Vagina (tissue), 2 donors: ENCODE measurements at regions not wholly inside any gene's neighbourhood (a gene's known extent, or its start where the extent isn't known, plus 50 kb on each side); places are given as distances from the start of the nearest gene placed in this dataset.

Experiments used
- DNase-seq, 2 donors: peaks; one replicate each; pipeline ENCODE4 v3.0.0-alpha.2; 2017; ENCODE audit errors: extremely low spot score in 2 of 2
- H3K27ac ChIP-seq: fragments of 200-600 bp; sonication (generic); one replicate; pipeline ENCODE4 v1.5.1; 2019
- H3K27me3 ChIP-seq: fragments of 200-600 bp; sonication (generic); one replicate; pipeline ENCODE4 v1.5.1; 2019
- H3K36me3 ChIP-seq, 2 donors: fragments of 200-600 bp; sonication (generic); one replicate each; pipeline ENCODE4 v1.5.1; 2017 to 2019
- H3K4me1 ChIP-seq: fragments of 200-600 bp; sonication (generic); one replicate; pipeline ENCODE4 v1.5.1; 2019
- H3K4me3 ChIP-seq, 2 donors: fragments of 200-600 bp; sonication (generic); 1 replicate in 1 of 2; 2 replicates in 1 of 2; pipeline ENCODE4 v1.5.1; 2016 to 2019
- H3K9me3 ChIP-seq: fragments of 200-600 bp; sonication (generic); one replicate; pipeline ENCODE4 v1.5.1; 2019
- POLR2A ChIP-seq, 2 donors: fragments of 450-650 bp; IDR thresholded peaks; one replicate each; pipeline ENCODE4 v1.6.1; 2017; ENCODE audit warnings: antibody characterized with exemption in 2 of 2, mild to moderate bottlenecking in 2 of 2, moderate library complexity in 2 of 2
- POLR2AphosphoS5 ChIP-seq, 2 donors: sonication (generic); formaldehyde crosslinking; IDR thresholded peaks; one replicate each; pipeline ENCODE4 v1.9.0; 2017; ENCODE audit warnings: antibody characterized with exemption in 2 of 2, mild to moderate bottlenecking in 2 of 2, low read depth in 1 of 2; ENCODE audit not compliant: insufficient read depth in 1 of 2
- intact Hi-C: fragments of 100-400 bp; cut with DNase I; formaldehyde crosslinking; loops from one replicate; pipeline ENCODE4 v1.15.1; 2023
- TF ChIP-seq, protein P1 (sequence below), 3 experiments: fragments of 450-650 bp in 2 of 3; fragments of 200-600 bp in 1 of 3; sonication (generic) in 1 of 3; IDR thresholded peaks; one replicate each; pipeline ENCODE4 v1.5.1; 2017 to 2019; ENCODE audit warnings: antibody characterized with exemption in 3 of 3, mild to moderate bottlenecking in 2 of 3, moderate library complexity in 2 of 3

DNA sequence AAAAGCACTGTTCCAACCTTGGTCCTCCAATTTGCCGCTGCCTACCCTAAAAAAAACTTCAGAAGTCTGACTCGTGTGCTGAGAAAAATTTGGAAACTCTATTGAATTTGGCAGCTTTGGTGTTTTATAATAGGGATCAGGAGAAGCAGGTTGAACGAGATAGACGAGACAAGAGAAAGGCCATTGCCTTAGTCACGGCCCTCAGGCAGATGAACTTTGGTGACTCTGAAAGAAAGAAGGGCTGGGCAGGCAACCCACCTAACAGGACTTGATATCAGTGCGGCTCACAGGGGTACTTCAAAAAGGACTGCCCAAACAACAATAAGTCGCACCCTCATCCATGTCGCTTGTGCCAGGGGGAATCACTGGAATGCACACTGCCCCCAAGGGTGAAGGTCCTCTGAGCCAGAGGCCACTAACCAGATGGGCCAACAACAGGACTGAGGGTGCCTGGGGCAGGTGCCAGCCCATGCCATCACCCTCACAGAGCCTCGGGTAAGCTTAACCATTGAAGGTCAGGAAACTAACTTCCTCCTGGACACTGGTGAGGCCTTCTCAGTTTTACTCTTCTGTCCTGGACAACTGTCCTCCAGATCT, 102.5 kb upstream of the SSTR1 start:
- TF ChIP-seq POLR2AphosphoS5 (IDR thresholded peaks at IDR 0.05; ENCODE audit: insufficient read depth in 1 of 2, low read depth in 1 of 2) (no peak), POLR2A (IDR thresholded peaks at IDR 0.05) (no peak)
- TF ChIP-seq, protein P1, sequence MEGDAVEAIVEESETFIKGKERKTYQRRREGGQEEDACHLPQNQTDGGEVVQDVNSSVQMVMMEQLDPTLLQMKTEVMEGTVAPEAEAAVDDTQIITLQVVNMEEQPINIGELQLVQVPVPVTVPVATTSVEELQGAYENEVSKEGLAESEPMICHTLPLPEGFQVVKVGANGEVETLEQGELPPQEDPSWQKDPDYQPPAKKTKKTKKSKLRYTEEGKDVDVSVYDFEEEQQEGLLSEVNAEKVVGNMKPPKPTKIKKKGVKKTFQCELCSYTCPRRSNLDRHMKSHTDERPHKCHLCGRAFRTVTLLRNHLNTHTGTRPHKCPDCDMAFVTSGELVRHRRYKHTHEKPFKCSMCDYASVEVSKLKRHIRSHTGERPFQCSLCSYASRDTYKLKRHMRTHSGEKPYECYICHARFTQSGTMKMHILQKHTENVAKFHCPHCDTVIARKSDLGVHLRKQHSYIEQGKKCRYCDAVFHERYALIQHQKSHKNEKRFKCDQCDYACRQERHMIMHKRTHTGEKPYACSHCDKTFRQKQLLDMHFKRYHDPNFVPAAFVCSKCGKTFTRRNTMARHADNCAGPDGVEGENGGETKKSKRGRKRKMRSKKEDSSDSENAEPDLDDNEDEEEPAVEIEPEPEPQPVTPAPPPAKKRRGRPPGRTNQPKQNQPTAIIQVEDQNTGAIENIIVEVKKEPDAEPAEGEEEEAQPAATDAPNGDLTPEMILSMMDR (IDR thresholded peaks at IDR 0.05) = no peak
- Histone ChIP-seq H3K4me1 (no peaks in the 10 kb centered on the region), H3K27me3 (no peaks in the 10 kb centered on the region), H3K9me3 (peaks cover 7% of the 10 kb centered on the region), H3K4me3 (no peak overlapping the region), H3K36me3 (no peaks in the 10 kb centered on the region), H3K27ac (no peak overlapping the region)
- DNase-seq = no peak
- intact Hi-C loops = no loop called here

DNA sequence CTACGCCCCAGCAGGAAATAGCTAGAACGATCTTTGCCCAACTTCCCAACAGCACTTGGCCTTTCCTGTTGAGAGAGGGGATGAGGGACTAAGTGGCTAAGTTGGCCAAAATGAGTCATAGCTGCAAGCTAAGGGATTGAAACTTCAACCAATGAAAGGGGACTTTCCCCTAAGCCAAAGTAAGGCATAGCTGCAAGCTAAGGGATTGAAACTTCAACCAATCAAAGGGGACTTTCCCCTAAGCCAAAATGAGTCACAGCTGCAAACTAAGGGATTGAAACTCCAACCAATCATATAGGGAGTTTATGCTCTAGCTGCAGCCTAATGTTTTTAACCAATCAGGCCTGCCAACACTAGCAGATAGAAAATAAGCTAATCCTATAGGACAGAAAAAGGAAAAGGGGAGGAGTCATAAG, 100.5 kb upstream of the SSTR1 start:
- no peaks in the 10 kb centered on the region for H3K9me3 ChIP-seq
- H3K27ac ChIP-seq = no peak overlapping the region
- no peaks in the 10 kb centered on the region for H3K36me3 ChIP-seq
- intact Hi-C loops = no loop called here
- TF ChIP-seq POLR2AphosphoS5 (IDR thresholded peaks at IDR 0.05; ENCODE audit: insufficient read depth in 1 of 2, low read depth in 1 of 2) (no peak), POLR2A (IDR thresholded peaks at IDR 0.05) (no peak)
- TF ChIP-seq, protein P1 (IDR thresholded peaks at IDR 0.05) = no peak
- no peaks in the 10 kb centered on the region for H3K4me1 ChIP-seq
- H3K4me3 ChIP-seq = no peak overlapping the region
- H3K27me3 ChIP-seq = no peaks in the 10 kb centered on the region
- no peak for DNase-seq

GRCh38 chr14:38108681-38109080, 99.0 kb upstream of the SSTR1 start:
- no peak for DNase-seq
- no peak overlapping the region for H3K27ac ChIP-seq
- intact Hi-C loops = no loop called here
- no peaks in the 10 kb centered on the region for H3K36me3 ChIP-seq
- no peak overlapping the region for H3K4me3 ChIP-seq
- H3K27me3 ChIP-seq = no peaks in the 10 kb centered on the region
- TF ChIP-seq, protein P1 (IDR thresholded peaks at IDR 0.05) = no peak
- no peak for TF ChIP-seq POLR2AphosphoS5 (IDR thresholded peaks at IDR 0.05; ENCODE audit: insufficient read depth in 1 of 2, low read depth in 1 of 2)
- no peak for TF ChIP-seq POLR2A (IDR thresholded peaks at IDR 0.05)
- H3K9me3 ChIP-seq = no peaks in the 10 kb centered on the region
- H3K4me1 ChIP-seq = no peaks in the 10 kb centered on the region

- H3K4me3 ChIP-seq = no peak overlapping the region
- H3K9me3 ChIP-seq = no peaks in the 10 kb centered on the region
- no peaks in the 10 kb centered on the region for H3K27me3 ChIP-seq
- intact Hi-C loops = no loop called here
- H3K4me1 ChIP-seq = no peaks in the 10 kb centered on the region
- H3K27ac ChIP-seq = no peak overlapping the region
- H3K36me3 ChIP-seq = no peaks in the 10 kb centered on the region
- DNase-seq = no peak
- TF ChIP-seq POLR2AphosphoS5 (IDR thresholded peaks at IDR 0.05; ENCODE audit: insufficient read depth in 1 of 2, low read depth in 1 of 2) (no peak), POLR2A (IDR thresholded peaks at IDR 0.05) (no peak)
- TF ChIP-seq, protein P1 (IDR thresholded peaks at IDR 0.05) = no peak
Measured at GRCh38 chr14:38110258-38110657, 97.4 kb upstream of the SSTR1 start.

GRCh38 chr14:38111046-38111445, 96.7 kb upstream of the SSTR1 start:
- no peak for TF ChIP-seq POLR2A (IDR thresholded peaks at IDR 0.05)
- TF ChIP-seq, protein P1 (IDR thresholded peaks at IDR 0.05) = no peak
- no peak for TF ChIP-seq POLR2AphosphoS5 (IDR thresholded peaks at IDR 0.05; ENCODE audit: insufficient read depth in 1 of 2, low read depth in 1 of 2)

More at GRCh38 chr14:38111046-38111445, 96.7 kb upstream of the SSTR1 start:
- DNase-seq = no peak
- Histone ChIP-seq H3K27ac (no peak overlapping the region), H3K4me3 (no peak overlapping the region), H3K36me3 (no peaks in the 10 kb centered on the region), H3K27me3 (no peaks in the 10 kb centered on the region), H3K9me3 (no peaks in the 10 kb centered on the region), H3K4me1 (no peaks in the 10 kb centered on the region)
- intact Hi-C loops = no loop called here
